Bronchial epithelial cell (primary cell): ENCODE measurements at regions not wholly inside any gene's neighbourhood (a gene's known extent, or its start where the extent isn't known, plus 50 kb on each side); places are given as distances from the start of the nearest gene placed in this dataset.
"Not testable (repeated sequence)": the region's sequence is repeated elsewhere in the genome, so short reads cannot be mapped to it uniquely, and the experiment has no call there.

Experiments used
- DNase-seq: peaks from one replicate; pipeline ENCODE4 v3.0.0-alpha.2; 2010; ENCODE audit warnings: low read depth
- FAIRE-seq: peaks from 2 replicates; lab custom pipeline; 2011; peaks lifted over from hg19 to GRCh38; lab: Jason Lieb, UNC
- H3K27me3 ChIP-seq: 2 replicates; pipeline ENCODE4 v1.5.1; 2011; ENCODE audit warnings: low read length; ENCODE audit not compliant: control insufficient read depth, insufficient read depth
- H3K36me3 ChIP-seq: 2 replicates; pipeline ENCODE4 v1.5.1; 2011; ENCODE audit warnings: low read length; ENCODE audit not compliant: control insufficient read depth, insufficient read depth
- H3K4me3 ChIP-seq: 2 replicates; pipeline ENCODE4 v1.5.1; 2011; ENCODE audit warnings: mild to moderate bottlenecking, low read depth, low read length, control low read depth
- TF ChIP-seq, protein P1 (sequence below): IDR thresholded peaks from 2 replicates; pipeline ENCODE4 v1.5.1; 2011; ENCODE audit warnings: mild to moderate bottlenecking, moderate library complexity, low read length, control low read depth, inconsistent platforms; ENCODE audit not compliant: insufficient read depth, severe bottlenecking

GRCh38 chr3:188993181-188993580 is 178.6 kb upstream of the TPRG1 start:
- TF ChIP-seq, protein P1, sequence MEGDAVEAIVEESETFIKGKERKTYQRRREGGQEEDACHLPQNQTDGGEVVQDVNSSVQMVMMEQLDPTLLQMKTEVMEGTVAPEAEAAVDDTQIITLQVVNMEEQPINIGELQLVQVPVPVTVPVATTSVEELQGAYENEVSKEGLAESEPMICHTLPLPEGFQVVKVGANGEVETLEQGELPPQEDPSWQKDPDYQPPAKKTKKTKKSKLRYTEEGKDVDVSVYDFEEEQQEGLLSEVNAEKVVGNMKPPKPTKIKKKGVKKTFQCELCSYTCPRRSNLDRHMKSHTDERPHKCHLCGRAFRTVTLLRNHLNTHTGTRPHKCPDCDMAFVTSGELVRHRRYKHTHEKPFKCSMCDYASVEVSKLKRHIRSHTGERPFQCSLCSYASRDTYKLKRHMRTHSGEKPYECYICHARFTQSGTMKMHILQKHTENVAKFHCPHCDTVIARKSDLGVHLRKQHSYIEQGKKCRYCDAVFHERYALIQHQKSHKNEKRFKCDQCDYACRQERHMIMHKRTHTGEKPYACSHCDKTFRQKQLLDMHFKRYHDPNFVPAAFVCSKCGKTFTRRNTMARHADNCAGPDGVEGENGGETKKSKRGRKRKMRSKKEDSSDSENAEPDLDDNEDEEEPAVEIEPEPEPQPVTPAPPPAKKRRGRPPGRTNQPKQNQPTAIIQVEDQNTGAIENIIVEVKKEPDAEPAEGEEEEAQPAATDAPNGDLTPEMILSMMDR = no peak
- H3K27me3 ChIP-seq = no peaks in the 10 kb centered on the region
- peak; percentile 50 for DNase-seq
- H3K4me3 ChIP-seq = no peak overlapping the region
- FAIRE-seq = no peak
- no peaks in the 10 kb centered on the region for H3K36me3 ChIP-seq

DNA sequence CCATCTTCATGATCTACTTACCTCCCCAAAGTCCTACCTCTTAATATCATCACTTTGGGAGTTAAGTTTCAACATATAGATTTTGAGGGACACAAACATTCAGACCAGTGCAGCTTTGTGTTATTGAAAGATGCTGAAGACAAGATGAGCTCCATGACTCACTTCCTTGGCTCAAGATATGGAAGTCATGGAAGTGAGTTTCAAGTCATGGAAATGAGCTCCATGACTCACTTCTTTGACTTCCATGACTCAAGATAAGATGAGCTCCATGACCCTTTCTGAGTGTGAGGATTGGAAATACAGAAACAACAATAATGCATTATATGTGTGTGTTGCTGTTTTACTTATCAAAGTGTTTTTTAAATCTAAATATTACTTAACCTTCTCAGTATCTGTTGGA is 170.2 kb upstream of the TPRG1 start:
- Histone ChIP-seq H3K36me3 (no peaks in the 10 kb centered on the region), H3K27me3 (no peaks in the 10 kb centered on the region), H3K4me3 (no peak overlapping the region)
- no peak for FAIRE-seq
- peak; percentile 91 for DNase-seq
- TF ChIP-seq, protein P1 = no peak

DNA sequence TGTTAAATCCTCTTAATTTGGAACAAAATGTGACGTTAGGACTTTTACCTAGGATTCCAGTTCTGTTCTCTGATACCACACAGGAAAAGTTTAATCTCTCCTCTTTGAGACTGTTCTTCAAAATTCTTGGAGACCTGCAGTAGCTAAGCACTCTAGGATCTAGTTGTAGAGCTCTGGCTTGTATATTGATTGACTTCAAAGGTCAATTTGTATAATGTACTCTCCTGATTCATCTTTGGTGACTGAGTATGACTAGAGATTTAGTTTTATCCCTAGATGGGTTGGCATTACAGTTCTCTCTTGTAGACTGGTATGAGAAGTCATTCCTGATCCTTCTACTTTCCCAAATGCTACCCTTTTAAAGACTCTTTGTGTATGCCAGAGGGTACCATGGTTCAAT is 168.4 kb upstream of the TPRG1 start:
- TF ChIP-seq, protein P1 = no peak
- no peak for FAIRE-seq
- Histone ChIP-seq H3K27me3 (no peaks in the 10 kb centered on the region), H3K4me3 (no peak overlapping the region), H3K36me3 (no peaks in the 10 kb centered on the region)
- DNase-seq = no peak

DNA sequence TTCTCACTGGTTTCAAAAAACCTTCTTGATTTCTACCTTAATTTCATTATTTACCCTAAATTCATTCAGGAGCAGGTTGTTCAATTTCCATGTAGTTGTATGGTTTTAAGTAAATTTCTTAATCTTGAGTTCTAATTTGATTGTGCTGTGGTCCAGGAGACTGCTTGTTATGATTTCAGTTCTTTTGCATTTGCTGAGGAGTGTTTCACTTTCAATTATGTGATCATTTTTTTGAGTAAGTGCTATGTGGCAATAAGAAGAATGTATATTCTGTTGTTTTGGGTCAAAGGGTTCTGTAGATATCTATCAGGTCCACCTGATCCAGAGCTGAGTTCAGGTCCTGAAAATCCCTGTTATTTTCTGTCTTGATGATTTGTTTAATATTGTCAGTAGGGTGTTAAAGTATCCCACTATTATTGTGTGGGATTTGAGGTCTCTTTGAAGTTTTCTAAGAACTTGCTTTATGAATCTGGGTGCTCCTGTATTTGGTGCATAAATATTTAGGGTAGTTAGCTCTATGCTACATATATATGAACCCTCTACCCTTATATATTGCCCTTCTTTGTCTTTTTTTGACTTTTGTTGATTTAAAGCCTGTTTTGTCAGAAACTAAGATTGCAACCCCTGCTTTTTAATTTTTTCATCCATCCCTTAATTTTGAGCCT is 158.4 kb upstream of the TPRG1 start:
- no peaks in the 10 kb centered on the region for H3K27me3 ChIP-seq
- no peaks in the 10 kb centered on the region for H3K36me3 ChIP-seq
- DNase-seq = no peak
- no peak overlapping the region for H3K4me3 ChIP-seq
- TF ChIP-seq, protein P1 = no peak
- no peak for FAIRE-seq

DNA sequence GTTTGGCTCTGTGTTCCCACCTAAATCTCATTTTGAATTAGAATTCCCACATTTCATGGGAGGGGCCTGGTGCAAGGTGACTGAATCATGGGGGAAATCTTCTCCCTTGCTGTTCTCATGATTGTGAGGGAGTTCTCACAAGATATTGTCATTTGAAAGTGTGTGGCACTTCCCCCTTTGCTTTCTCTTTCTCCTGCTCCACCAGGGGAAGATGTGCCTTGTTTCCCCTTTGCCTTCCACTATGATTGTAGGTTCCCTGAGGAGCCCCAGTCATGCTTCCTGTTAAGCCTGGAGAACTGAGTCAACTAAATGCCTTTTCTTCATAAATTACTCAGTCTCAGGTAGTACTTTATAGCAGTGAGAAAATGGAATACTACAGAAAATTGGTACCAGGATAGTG is 157.2 kb upstream of the TPRG1 start:
- Histone ChIP-seq H3K4me3 (no peak overlapping the region), H3K36me3 (no peaks in the 10 kb centered on the region), H3K27me3 (no peaks in the 10 kb centered on the region)
- FAIRE-seq (no peak), DNase-seq (no peak)
- TF ChIP-seq, protein P1 = no peak

DNA sequence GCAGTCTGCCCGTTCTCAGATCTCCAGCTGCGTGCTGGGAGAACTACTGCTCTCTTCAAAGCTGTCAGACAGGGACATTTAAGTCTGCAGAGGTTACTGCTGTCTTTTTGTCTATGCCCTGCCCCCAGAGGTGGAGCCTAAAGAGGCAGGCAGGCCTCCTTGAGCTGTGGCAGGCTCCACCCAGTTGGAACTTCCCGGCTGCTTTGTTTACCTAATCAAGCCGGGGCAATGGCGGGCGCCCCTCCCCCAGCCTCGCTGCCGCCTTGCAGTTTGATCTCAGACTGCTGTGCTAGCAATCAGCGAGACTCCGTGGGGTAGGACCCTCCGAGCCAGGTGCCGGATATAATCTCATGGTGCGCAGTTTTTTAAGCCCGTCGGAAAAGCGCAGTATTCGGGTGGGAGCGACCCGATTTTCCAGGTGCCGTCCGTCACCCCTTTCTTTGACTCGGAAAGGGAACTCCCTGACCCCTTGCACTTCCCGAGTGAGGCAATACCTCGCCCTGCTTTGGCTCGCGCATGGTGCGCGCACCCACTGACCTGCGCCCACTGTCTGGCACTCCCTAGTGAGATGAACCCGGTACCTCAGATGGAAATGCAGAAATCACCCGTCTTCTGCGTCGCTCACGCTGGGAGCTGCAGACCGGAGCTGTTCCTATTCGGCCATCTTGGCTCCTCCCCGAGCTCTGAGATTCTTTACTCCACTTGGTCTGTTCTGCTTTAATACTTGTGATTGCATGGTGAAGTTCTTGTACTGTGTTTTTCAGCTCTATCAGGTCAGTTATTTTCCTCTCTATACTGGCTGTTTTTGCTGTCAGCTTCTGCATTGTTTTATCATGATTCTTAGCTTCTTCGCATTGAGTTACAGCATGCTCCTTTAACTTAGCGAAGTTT is 148.9 kb upstream of the TPRG1 start:
- H3K4me3 ChIP-seq, H3K36me3 ChIP-seq, DNase-seq, FAIRE-seq, H3K27me3 ChIP-seq: not testable (repeated sequence)
